ENCODE measurements at regions not wholly inside any gene's neighbourhood (a gene's known extent, or its start where the extent isn't known, plus 50 kb on each side); places are given as distances from the start of the nearest gene placed in this dataset.

DNA sequence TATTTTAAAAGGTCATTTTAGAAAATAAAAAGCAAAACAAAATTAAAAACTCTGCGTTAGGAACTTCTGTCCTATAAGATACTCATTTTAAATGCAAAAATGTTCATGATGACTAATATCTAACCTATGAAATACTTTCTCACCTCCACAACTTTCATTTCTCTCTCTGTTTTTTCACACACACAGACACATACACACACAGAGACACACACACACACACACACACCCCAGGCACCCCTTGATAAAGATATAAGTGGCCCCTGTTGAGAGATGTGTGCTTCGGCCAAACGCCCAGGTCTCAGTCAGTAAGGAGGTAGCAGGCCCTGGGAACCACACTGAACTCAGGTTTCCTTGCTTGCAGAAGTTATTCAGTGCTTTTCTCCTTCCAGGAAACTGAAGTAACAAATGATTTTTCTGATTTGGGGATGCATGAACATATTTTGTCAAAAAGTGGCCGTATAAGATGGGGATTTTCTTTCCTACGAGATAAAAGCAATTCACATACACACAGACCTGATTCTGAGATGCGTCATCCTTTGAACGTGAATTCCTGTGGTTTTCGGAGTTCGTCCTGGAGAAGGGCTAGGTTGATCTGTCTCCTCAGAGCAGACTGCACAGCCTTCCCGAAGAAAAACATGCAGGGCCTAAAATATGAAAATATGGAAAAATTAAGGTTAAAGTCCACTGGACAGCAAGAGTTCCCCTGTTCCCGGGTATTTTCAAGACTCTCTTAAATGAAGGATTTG, 306.8 kb upstream of the FOXQ1 start:
- intact Hi-C loops (cut with micrococcal nuclease), result no loop called here
- POLR2A ChIA-PET, result no interaction called here
- no TSS peak for BruUV-seq (replicated peaks)

DNA sequence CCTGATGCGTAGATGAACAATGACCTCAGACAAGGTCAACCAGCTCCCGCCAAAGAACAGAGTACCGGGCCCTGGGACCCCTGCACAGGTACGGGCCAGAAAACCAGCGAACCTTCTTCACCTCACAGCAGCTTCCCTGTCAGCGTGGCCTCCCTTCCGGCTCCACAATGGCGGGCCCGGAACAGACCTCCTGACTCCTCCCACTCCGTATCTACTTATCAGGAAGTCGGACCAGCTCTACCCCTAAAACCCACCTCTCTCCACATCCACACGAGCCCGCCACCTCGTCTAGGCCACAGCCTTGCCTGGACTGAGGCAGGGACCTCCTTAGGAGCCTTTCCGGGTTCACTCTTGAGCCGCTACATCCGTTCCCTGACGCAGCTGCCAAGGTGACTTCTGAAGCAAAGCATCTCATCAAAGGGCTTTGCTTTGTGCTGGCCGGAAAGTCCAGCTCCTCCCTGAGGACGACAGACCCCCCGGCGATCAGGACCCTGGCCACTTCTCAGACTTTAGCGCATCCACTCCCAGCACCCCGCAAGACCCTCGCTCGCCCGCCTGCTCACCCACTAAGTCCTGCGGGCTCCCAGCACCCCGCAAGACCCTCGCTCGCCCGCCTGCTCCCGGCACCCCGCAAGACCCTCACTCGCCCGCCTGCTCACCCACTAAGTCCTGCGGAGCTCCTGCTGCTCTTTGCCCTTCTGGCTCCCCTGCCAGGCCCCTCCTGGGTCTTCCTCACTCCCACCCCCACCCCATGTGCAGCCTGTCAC, 308.3 kb upstream of the FOXQ1 start:
- Histone ChIP-seq H3K9me3 (ENCODE audit: control insufficient read depth in 1 of 2, insufficient read depth in 1 of 2, low read depth in 1 of 2, low read length in 2 of 2) (no peaks in the 10 kb centered on the region), H3K27ac (ENCODE audit: low read depth, low read length) (no peak overlapping the region), H3K27me3 (ENCODE audit: insufficient read depth, low read length) (peaks cover 13% of the 10 kb centered on the region), H3K36me3 (ENCODE audit: control insufficient read depth in 1 of 2, insufficient read depth in 2 of 2, low read length in 2 of 2) (no peaks in the 10 kb centered on the region), H3K9me2 (ENCODE audit: insufficient read depth) (no peaks in the 10 kb centered on the region), H4K20me1 (ENCODE audit: insufficient read depth) (no peaks in the 10 kb centered on the region), H3K4me3 (replicated peaks in 1 of 2; ENCODE audit: low read depth in 1 of 2, low read length in 2 of 2) (no peak overlapping the region), H3K4me1 (ENCODE audit: control insufficient read depth in 1 of 2, insufficient read depth in 2 of 2, low read length in 2 of 2) (peaks cover 3 to 10% of the 10 kb centered on the region in 2 experiments; a peak in 3 of 4 replicates), H3K9ac (ENCODE audit: low read length) (no peak overlapping the region), H3K79me2 (ENCODE audit: insufficient read depth, low read length) (no peaks in the 10 kb centered on the region), H2AFZ (ENCODE audit: low read depth, low read length, poor library complexity, severe bottlenecking) (no peak overlapping the region), H3K4me2 (ENCODE audit: low read length) (no peak overlapping the region)
- POLR2A ChIA-PET, result no interaction called here
- CTCF ChIA-PET, result interaction anchor here (0.7 kb wide), 1 partner anchor 13 kb away, joined by 4 read pairs; no protein-coding TSS in a partner anchor
- intact Hi-C loops (cut with micrococcal nuclease), result no loop called here
- RAD21 ChIA-PET (ENCODE audit: low non-redundant PET in 1 of 2, low total read pairs in 2 of 2, uncharacterized antibody in 2 of 2, unreplicated experiment in 2 of 2), result no interaction called here
- no peak for ATAC-seq
- no TSS peak for BruUV-seq (replicated peaks)
- DNase-seq (ENCODE audit: low read depth, low spot score), result no peak
- TF ChIP-seq ZNF274 (IDR thresholded peaks at IDR 0.05; ENCODE audit: low read depth, low read length) (no peak), POLR2A (IDR thresholded peaks at IDR 0.05; ENCODE audit: borderline replicate concordance, extremely low read depth, insufficient read depth, insufficient read length) (no peak), POLR2AphosphoS5 (IDR thresholded peaks at IDR 0.05; ENCODE audit: low read depth, low read length) (no peak), EZH2phosphoT487 (IDR thresholded peaks at IDR 0.05; ENCODE audit: borderline replicate concordance) (no peak), SRF (IDR thresholded peaks at IDR 0.05; ENCODE audit: low read depth) (no peak), CBX3 (IDR thresholded peaks at IDR 0.05; ENCODE audit: low read depth) (no peak), RAD21 (IDR thresholded peaks at IDR 0.05; ENCODE audit: low read depth) (no peak), EZH2 (IDR thresholded peaks at IDR 0.05) (no peak), ELF1 (IDR thresholded peaks at IDR 0.05; ENCODE audit: borderline replicate concordance, low read depth) (no peak), YY1 (IDR thresholded peaks at IDR 0.05; ENCODE audit: extremely low read depth, insufficient replicate concordance, low read depth, low read length) (no peak)
- TF ChIP-seq, protein P1, sequence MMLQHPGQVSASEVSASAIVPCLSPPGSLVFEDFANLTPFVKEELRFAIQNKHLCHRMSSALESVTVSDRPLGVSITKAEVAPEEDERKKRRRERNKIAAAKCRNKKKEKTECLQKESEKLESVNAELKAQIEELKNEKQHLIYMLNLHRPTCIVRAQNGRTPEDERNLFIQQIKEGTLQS (IDR thresholded peaks at IDR 0.05), result no peak
- TF ChIP-seq, protein P2, sequence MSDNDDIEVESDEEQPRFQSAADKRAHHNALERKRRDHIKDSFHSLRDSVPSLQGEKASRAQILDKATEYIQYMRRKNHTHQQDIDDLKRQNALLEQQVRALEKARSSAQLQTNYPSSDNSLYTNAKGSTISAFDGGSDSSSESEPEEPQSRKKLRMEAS (IDR thresholded peaks at IDR 0.05), result no peak
- TF ChIP-seq, protein P3, sequence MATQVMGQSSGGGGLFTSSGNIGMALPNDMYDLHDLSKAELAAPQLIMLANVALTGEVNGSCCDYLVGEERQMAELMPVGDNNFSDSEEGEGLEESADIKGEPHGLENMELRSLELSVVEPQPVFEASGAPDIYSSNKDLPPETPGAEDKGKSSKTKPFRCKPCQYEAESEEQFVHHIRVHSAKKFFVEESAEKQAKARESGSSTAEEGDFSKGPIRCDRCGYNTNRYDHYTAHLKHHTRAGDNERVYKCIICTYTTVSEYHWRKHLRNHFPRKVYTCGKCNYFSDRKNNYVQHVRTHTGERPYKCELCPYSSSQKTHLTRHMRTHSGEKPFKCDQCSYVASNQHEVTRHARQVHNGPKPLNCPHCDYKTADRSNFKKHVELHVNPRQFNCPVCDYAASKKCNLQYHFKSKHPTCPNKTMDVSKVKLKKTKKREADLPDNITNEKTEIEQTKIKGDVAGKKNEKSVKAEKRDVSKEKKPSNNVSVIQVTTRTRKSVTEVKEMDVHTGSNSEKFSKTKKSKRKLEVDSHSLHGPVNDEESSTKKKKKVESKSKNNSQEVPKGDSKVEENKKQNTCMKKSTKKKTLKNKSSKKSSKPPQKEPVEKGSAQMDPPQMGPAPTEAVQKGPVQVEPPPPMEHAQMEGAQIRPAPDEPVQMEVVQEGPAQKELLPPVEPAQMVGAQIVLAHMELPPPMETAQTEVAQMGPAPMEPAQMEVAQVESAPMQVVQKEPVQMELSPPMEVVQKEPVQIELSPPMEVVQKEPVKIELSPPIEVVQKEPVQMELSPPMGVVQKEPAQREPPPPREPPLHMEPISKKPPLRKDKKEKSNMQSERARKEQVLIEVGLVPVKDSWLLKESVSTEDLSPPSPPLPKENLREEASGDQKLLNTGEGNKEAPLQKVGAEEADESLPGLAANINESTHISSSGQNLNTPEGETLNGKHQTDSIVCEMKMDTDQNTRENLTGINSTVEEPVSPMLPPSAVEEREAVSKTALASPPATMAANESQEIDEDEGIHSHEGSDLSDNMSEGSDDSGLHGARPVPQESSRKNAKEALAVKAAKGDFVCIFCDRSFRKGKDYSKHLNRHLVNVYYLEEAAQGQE (IDR thresholded peaks at IDR 0.05; ENCODE audit: low read depth), result no peak

More for the DNA sequence above, 306.8 kb upstream of the FOXQ1 start:
- H2AFZ ChIP-seq (ENCODE audit: low read depth, low read length, poor library complexity, severe bottlenecking), result no peak overlapping the region
- H3K79me2 ChIP-seq (ENCODE audit: insufficient read depth, low read length), result no peaks in the 10 kb centered on the region
- H4K20me1 ChIP-seq (ENCODE audit: insufficient read depth), result no peaks in the 10 kb centered on the region
- no peak overlapping the region for H3K9ac ChIP-seq (ENCODE audit: low read length)
- peak overlapping the region; percentile 31 for H3K4me2 ChIP-seq (ENCODE audit: low read length)
- no peak overlapping the region for H3K4me3 ChIP-seq (replicated peaks in 1 of 2; ENCODE audit: low read depth in 1 of 2, low read length in 2 of 2)
- no peaks in the 10 kb centered on the region for H3K9me3 ChIP-seq (ENCODE audit: control insufficient read depth in 1 of 2, insufficient read depth in 1 of 2, low read depth in 1 of 2, low read length in 2 of 2)
- H3K4me1 ChIP-seq (ENCODE audit: control insufficient read depth in 1 of 2, insufficient read depth in 2 of 2, low read length in 2 of 2), result peaks cover 3 to 10% of the 10 kb centered on the region in 2 experiments; a peak in 3 of 4 replicates
- ChIA-PET CTCF (no interaction called here), RAD21 (ENCODE audit: low non-redundant PET in 1 of 2, low total read pairs in 2 of 2, uncharacterized antibody in 2 of 2, unreplicated experiment in 2 of 2) (no interaction called here)
- TF ChIP-seq SIN3A (IDR thresholded peaks at IDR 0.05; ENCODE audit: low read depth) (no peak), FOSL1 (IDR thresholded peaks at IDR 0.05; ENCODE audit: low read depth) (peak; percentile 27; the same call in 1 of the 2 replicates), SP1 (IDR thresholded peaks at IDR 0.05; ENCODE audit: low read depth) (no peak), JUND (IDR thresholded peaks at IDR 0.05) (peak; percentile 51), EZH2phosphoT487 (IDR thresholded peaks at IDR 0.05; ENCODE audit: borderline replicate concordance) (no peak), ZNF274 (IDR thresholded peaks at IDR 0.05; ENCODE audit: low read depth, low read length) (no peak), POLR2A (IDR thresholded peaks at IDR 0.05; ENCODE audit: borderline replicate concordance, extremely low read depth, insufficient read depth, insufficient read length) (no peak), POLR2AphosphoS5 (IDR thresholded peaks at IDR 0.05; ENCODE audit: low read depth, low read length) (no peak)
- no peaks in the 10 kb centered on the region for H3K36me3 ChIP-seq (ENCODE audit: control insufficient read depth in 1 of 2, insufficient read depth in 2 of 2, low read length in 2 of 2)
- DNase-seq (ENCODE audit: low read depth, low spot score), result peak; percentile 31
- ATAC-seq, result peak; percentile 92
- H3K27me3 ChIP-seq (ENCODE audit: insufficient read depth, low read length), result peaks cover 19% of the 10 kb centered on the region
- no peaks in the 10 kb centered on the region for H3K9me2 ChIP-seq (ENCODE audit: insufficient read depth)
- H3K27ac ChIP-seq (ENCODE audit: low read depth, low read length), result no peak overlapping the region
